Osteoblast (primary cell): ENCODE measurements at regions not wholly inside any gene's neighbourhood (a gene's known extent, or its start where the extent isn't known, plus 50 kb on each side); places are given as distances from the start of the nearest gene placed in this dataset.

Source experiments
- DNase-seq: peaks from one replicate; pipeline ENCODE4 v3.0.0; 2011; ENCODE audit warnings: low spot score, mixed read lengths; ENCODE audit not compliant: insufficient read length; ENCODE audit errors: missing footprints
- H2AFZ ChIP-seq: 2 replicates; pipeline ENCODE4 v1.6.0; 2011; ENCODE audit warnings: mild to moderate bottlenecking, low read length
- H3K27ac ChIP-seq: 2 replicates; pipeline ENCODE4 v1.5.1; 2011; ENCODE audit warnings: mild to moderate bottlenecking, low read depth, low read length, moderate library complexity
- H3K27me3 ChIP-seq: 2 replicates; pipeline ENCODE4 v1.6.0; 2012; ENCODE audit warnings: mild to moderate bottlenecking, control low read depth, inconsistent platforms, low read length, moderate library complexity; ENCODE audit not compliant: insufficient read depth
- H3K36me3 ChIP-seq: 2 replicates; pipeline ENCODE4 v1.5.1; 2011; ENCODE audit warnings: mild to moderate bottlenecking, low read length, control low read depth, moderate library complexity; ENCODE audit not compliant: insufficient read depth
- H3K4me1 ChIP-seq: 2 replicates; pipeline ENCODE4 v1.5.1; 2011; ENCODE audit warnings: mild to moderate bottlenecking, low read length, control low read depth, moderate library complexity; ENCODE audit not compliant: insufficient read depth
- H3K4me2 ChIP-seq: 2 replicates; pipeline ENCODE4 v1.6.0; 2011; ENCODE audit warnings: mild to moderate bottlenecking, low read length; ENCODE audit not compliant: insufficient read depth
- H3K4me3 ChIP-seq: fragments of 200-600 bp; sonication (generic); 3 replicates; pipeline ENCODE4 v1.5.1; 2012; ENCODE audit warnings: mild to moderate bottlenecking, low read length, inconsistent platforms; ENCODE audit not compliant: insufficient read depth
- H3K79me2 ChIP-seq: 2 replicates; pipeline ENCODE4 v1.6.0; 2012; ENCODE audit warnings: mild to moderate bottlenecking, low read length, control low read depth, inconsistent platforms; ENCODE audit not compliant: insufficient read depth
- H3K9me3 ChIP-seq: 2 replicates; pipeline ENCODE4 v1.5.1; 2011; ENCODE audit warnings: low read depth, low read length, control low read depth
- H4K20me1 ChIP-seq: 2 replicates; pipeline ENCODE4 v1.6.0; 2012; ENCODE audit warnings: mild to moderate bottlenecking, low read length, control low read depth; ENCODE audit not compliant: insufficient read depth
- TF ChIP-seq, protein P1 (sequence below): IDR thresholded peaks from 2 replicates; pipeline ENCODE4 v1.5.1; 2011; ENCODE audit warnings: mild to moderate bottlenecking, low read depth, low read length, moderate library complexity; ENCODE audit errors: extremely low read depth

DNA sequence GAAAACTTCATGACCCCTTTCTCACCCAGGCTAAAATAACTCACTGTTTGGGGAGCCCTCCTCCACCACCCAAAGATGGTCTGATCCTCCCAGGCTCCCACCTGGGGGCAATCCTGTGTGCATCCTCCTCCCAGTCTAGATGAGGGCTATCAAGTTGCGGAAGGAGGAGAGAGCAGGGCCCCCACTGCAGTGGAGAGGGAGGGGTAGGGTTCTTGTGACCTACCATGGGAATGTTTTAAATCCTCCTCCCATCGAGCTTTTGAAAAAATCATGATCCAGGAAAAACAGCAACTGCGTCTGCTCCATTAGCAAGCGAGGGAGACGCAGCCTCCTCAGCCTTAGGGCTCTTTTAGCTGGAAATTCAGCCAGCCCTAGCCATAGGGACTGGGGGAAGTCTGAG lies 80.0 kb downstream of the NAV1 start:
- TF ChIP-seq, protein P1, sequence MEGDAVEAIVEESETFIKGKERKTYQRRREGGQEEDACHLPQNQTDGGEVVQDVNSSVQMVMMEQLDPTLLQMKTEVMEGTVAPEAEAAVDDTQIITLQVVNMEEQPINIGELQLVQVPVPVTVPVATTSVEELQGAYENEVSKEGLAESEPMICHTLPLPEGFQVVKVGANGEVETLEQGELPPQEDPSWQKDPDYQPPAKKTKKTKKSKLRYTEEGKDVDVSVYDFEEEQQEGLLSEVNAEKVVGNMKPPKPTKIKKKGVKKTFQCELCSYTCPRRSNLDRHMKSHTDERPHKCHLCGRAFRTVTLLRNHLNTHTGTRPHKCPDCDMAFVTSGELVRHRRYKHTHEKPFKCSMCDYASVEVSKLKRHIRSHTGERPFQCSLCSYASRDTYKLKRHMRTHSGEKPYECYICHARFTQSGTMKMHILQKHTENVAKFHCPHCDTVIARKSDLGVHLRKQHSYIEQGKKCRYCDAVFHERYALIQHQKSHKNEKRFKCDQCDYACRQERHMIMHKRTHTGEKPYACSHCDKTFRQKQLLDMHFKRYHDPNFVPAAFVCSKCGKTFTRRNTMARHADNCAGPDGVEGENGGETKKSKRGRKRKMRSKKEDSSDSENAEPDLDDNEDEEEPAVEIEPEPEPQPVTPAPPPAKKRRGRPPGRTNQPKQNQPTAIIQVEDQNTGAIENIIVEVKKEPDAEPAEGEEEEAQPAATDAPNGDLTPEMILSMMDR, result no peak
- no peak for DNase-seq
- H3K79me2 ChIP-seq, result peaks cover 86% of the 10 kb centered on the region
- H3K9me3 ChIP-seq, result no peaks in the 10 kb centered on the region
- H4K20me1 ChIP-seq, result peaks cover 47% of the 10 kb centered on the region
- H3K36me3 ChIP-seq, result peaks cover 30% of the 10 kb centered on the region
- H2AFZ ChIP-seq, result no peak overlapping the region
- no peak overlapping the region for H3K27ac ChIP-seq
- no peaks in the 10 kb centered on the region for H3K27me3 ChIP-seq
- H3K4me2 ChIP-seq, result no peak overlapping the region
- H3K4me3 ChIP-seq, result no peak overlapping the region
- peaks cover 19% of the 10 kb centered on the region for H3K4me1 ChIP-seq

DNA sequence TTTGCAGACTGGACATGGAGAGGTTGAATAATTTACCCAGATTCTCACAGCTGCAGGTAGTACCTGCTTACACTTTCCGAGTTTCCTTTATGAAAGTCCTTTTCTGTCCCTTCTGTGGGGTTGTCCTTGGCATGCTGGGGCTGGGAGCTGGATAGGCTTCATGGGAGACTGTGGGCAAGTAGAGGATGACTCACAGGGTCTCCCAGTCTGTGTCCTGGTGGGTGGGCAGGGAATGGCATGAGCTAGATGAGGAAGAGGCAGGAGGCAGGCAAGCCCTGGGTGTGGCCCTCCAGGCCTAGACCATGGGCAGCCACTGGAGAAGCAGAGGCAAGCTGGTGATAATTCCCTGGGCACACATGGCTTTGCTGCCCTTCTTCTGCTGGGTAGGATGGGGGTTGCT lies 80.6 kb downstream of the NAV1 start:
- DNase-seq, result no peak
- H2AFZ ChIP-seq, result no peak overlapping the region
- H3K9me3 ChIP-seq, result no peaks in the 10 kb centered on the region
- H3K4me3 ChIP-seq, result no peak overlapping the region
- peaks cover 82% of the 10 kb centered on the region for H3K79me2 ChIP-seq
- TF ChIP-seq, protein P1, result no peak
- H3K4me1 ChIP-seq, result peaks cover 22% of the 10 kb centered on the region
- no peak overlapping the region for H3K4me2 ChIP-seq
- no peak overlapping the region for H3K27ac ChIP-seq
- peaks cover 32% of the 10 kb centered on the region for H3K36me3 ChIP-seq
- H3K27me3 ChIP-seq, result no peaks in the 10 kb centered on the region
- peaks cover 42% of the 10 kb centered on the region for H4K20me1 ChIP-seq

DNA sequence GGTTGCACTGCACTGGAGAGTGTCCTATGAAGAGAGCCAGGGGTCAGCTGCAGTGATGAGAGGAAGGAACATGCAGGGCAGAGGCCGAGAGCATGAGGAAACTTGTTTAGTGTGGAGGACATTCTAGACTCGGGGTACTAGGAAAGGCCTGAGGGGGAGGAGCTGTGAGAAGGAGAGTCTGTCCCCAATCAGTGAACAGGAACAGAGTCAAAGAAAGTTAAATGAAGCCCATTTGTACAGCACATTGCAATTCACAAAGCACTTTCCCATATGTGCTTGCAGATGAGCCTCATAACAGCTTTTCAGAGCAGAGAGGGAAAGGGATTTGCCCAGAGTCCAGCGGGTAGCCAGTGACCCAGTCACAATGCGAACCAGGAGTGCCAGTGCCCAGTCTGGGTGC lies 83.4 kb downstream of the NAV1 start:
- H3K27me3 ChIP-seq, result no peaks in the 10 kb centered on the region
- TF ChIP-seq, protein P1, result no peak
- no peak for DNase-seq
- no peak overlapping the region for H3K27ac ChIP-seq
- H3K36me3 ChIP-seq, result peaks cover 23% of the 10 kb centered on the region
- peaks cover 23% of the 10 kb centered on the region for H4K20me1 ChIP-seq
- no peaks in the 10 kb centered on the region for H3K9me3 ChIP-seq
- no peak overlapping the region for H3K4me2 ChIP-seq
- H3K4me1 ChIP-seq, result peaks cover 47% of the 10 kb centered on the region
- H2AFZ ChIP-seq, result no peak overlapping the region
- H3K4me3 ChIP-seq, result no peak overlapping the region
- peaks cover 57% of the 10 kb centered on the region for H3K79me2 ChIP-seq

DNA sequence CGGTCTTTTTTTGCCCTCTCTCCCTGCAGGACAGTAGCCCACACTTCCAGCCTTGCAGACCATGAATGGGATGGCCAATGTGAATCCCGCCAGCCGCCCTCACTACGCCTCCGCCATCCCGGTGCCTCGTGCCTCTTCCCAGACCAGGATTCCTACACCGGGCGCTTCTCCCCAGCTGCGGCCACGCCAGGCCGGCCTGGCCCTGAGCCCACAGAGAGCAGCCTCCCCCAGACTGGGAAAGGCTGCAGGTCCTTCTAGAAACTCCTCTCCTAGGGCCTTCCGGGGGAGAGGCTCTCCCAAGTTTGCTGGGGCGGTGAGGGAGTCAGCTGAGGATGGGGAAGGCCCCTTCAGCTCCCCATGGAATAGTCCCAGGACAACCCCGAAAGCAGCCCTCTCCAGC lies 83.9 kb downstream of the NAV1 start:
- Histone ChIP-seq H3K79me2 (peaks cover 55% of the 10 kb centered on the region), H4K20me1 (peaks cover 19% of the 10 kb centered on the region)
- peak; percentile 37 for DNase-seq

More for the DNA sequence above, 83.9 kb downstream of the NAV1 start:
- no peaks in the 10 kb centered on the region for H3K27me3 ChIP-seq
- H3K36me3 ChIP-seq, result peaks cover 26% of the 10 kb centered on the region
- TF ChIP-seq, protein P1, result no peak
- no peak overlapping the region for H3K4me2 ChIP-seq
- no peak overlapping the region for H3K4me3 ChIP-seq
- H2AFZ ChIP-seq, result no peak overlapping the region
- peaks cover 47% of the 10 kb centered on the region for H3K4me1 ChIP-seq
- no peak overlapping the region for H3K27ac ChIP-seq
- H3K9me3 ChIP-seq, result no peaks in the 10 kb centered on the region
